Nephron (organoid): ENCODE measurements at regions not wholly inside any gene's neighbourhood (a gene's known extent, or its start where the extent isn't known, plus 50 kb on each side); places are given as distances from the start of the nearest gene placed in this dataset.

Source experiments
- H3K27ac Mint-ChIP-seq, 3 experiments: 2 replicates each; pipeline ENCODE4 v1.8.0; 2020; ENCODE audit warnings: mixed read lengths in 3 of 3, mild to moderate bottlenecking in 2 of 3, moderate library complexity in 1 of 3
- H3K27me3 Mint-ChIP-seq: 2 replicates; pipeline ENCODE4 v1.8.0; 2021; ENCODE audit warnings: low read depth, mild to moderate bottlenecking, moderate library complexity, mixed read lengths
- H3K36me3 Mint-ChIP-seq: 2 replicates; pipeline ENCODE4 v1.8.0; 2020; ENCODE audit warnings: low read depth, mixed read lengths
- H3K4me1 Mint-ChIP-seq: 2 replicates; pipeline ENCODE4 v1.8.0; 2020; ENCODE audit warnings: mixed read lengths
- H3K4me3 Mint-ChIP-seq, 3 experiments: 2 replicates each; pipeline ENCODE4 v1.8.0; 2020; ENCODE audit warnings: mild to moderate bottlenecking in 3 of 3, mixed read lengths in 3 of 3, moderate library complexity in 2 of 3
- H3K9me3 Mint-ChIP-seq: 2 replicates; pipeline ENCODE4 v1.8.0; 2020; ENCODE audit warnings: mixed read lengths
- CTCF ChIP-seq, 3 experiments: fragments of 200-600 bp; sonication (generic); IDR thresholded peaks; one replicate each; pipeline ENCODE4 v1.5.0; 2021; ENCODE audit warnings: antibody characterized with exemption in 3 of 3; ENCODE audit not compliant: unreplicated experiment in 3 of 3

- Mint-ChIP-seq H3K36me3 (no peaks in the 10 kb centered on the region), H3K9me3 (no peaks in the 10 kb centered on the region), H3K27me3 (no peaks in the 10 kb centered on the region), H3K4me3 (no peak overlapping the region), H3K27ac (no peak overlapping the region), H3K4me1 (peaks cover 15% of the 10 kb centered on the region)
- TF ChIP-seq CTCF (IDR thresholded peaks at IDR 0.05; ENCODE audit: unreplicated experiment in 3 of 3), result no peak
Observed at GRCh38 chr12:43058616-43059015, 469.1 kb upstream of the PRICKLE1 start.

- H3K4me1 Mint-ChIP-seq, result peaks cover 5% of the 10 kb centered on the region
- no peak overlapping the region for H3K27ac Mint-ChIP-seq
- no peaks in the 10 kb centered on the region for H3K9me3 Mint-ChIP-seq
- no peak for TF ChIP-seq CTCF (IDR thresholded peaks at IDR 0.05; ENCODE audit: unreplicated experiment in 3 of 3)
- no peaks in the 10 kb centered on the region for H3K36me3 Mint-ChIP-seq
- H3K27me3 Mint-ChIP-seq, result no peaks in the 10 kb centered on the region
- H3K4me3 Mint-ChIP-seq, result no peak overlapping the region
Observed at GRCh38 chr12:43057566-43057965, 468.0 kb upstream of the PRICKLE1 start.

- H3K9me3 Mint-ChIP-seq, result no peaks in the 10 kb centered on the region
- no peak overlapping the region for H3K4me3 Mint-ChIP-seq
- no peaks in the 10 kb centered on the region for H3K27me3 Mint-ChIP-seq
- H3K4me1 Mint-ChIP-seq, result no peaks in the 10 kb centered on the region
- no peaks in the 10 kb centered on the region for H3K36me3 Mint-ChIP-seq
- no peak overlapping the region for H3K27ac Mint-ChIP-seq
- TF ChIP-seq CTCF (IDR thresholded peaks at IDR 0.05; ENCODE audit: unreplicated experiment in 3 of 3), result no peak
Observed at GRCh38 chr12:43054085-43054484, 464.5 kb upstream of the PRICKLE1 start.

GRCh38 chr12:43052441-43052840 lies 462.9 kb upstream of the PRICKLE1 start:
- Mint-ChIP-seq H3K4me3 (no peak overlapping the region), H3K36me3 (no peaks in the 10 kb centered on the region), H3K27ac (no peak overlapping the region), H3K27me3 (no peaks in the 10 kb centered on the region), H3K4me1 (no peaks in the 10 kb centered on the region), H3K9me3 (peaks cover 2% of the 10 kb centered on the region)
- no peak for TF ChIP-seq CTCF (IDR thresholded peaks at IDR 0.05; ENCODE audit: unreplicated experiment in 3 of 3)

GRCh38 chr12:43044241-43044640 lies 454.7 kb upstream of the PRICKLE1 start:
- H3K36me3 Mint-ChIP-seq, result no peaks in the 10 kb centered on the region
- H3K27me3 Mint-ChIP-seq, result no peaks in the 10 kb centered on the region
- no peak overlapping the region for H3K4me3 Mint-ChIP-seq
- no peak for TF ChIP-seq CTCF (IDR thresholded peaks at IDR 0.05; ENCODE audit: unreplicated experiment in 3 of 3)
- no peak overlapping the region for H3K27ac Mint-ChIP-seq
- H3K9me3 Mint-ChIP-seq, result peaks cover 7% of the 10 kb centered on the region
- H3K4me1 Mint-ChIP-seq, result peaks cover 1% of the 10 kb centered on the region

GRCh38 chr12:43038991-43039390 lies 449.4 kb upstream of the PRICKLE1 start:
- Mint-ChIP-seq H3K4me3 (no peak overlapping the region), H3K27ac (peak overlapping the region in 1 of 3 experiments; percentile 12), H3K36me3 (peaks cover 8% of the 10 kb centered on the region), H3K27me3 (no peaks in the 10 kb centered on the region), H3K4me1 (peaks cover 12% of the 10 kb centered on the region), H3K9me3 (peaks cover 12% of the 10 kb centered on the region)
- no peak for TF ChIP-seq CTCF (IDR thresholded peaks at IDR 0.05; ENCODE audit: unreplicated experiment in 3 of 3)
